Vagina (tissue), 2 donors: ENCODE measurements at regions not wholly inside any gene's neighbourhood (a gene's known extent, or its start where the extent isn't known, plus 50 kb on each side); places are given as distances from the start of the nearest gene placed in this dataset.

Experiments
- POLR2A ChIP-seq, 2 donors: fragments of 450-650 bp; IDR thresholded peaks; one replicate each; pipeline ENCODE4 v1.6.1; 2017; ENCODE audit warnings: antibody characterized with exemption in 2 of 2, mild to moderate bottlenecking in 2 of 2, moderate library complexity in 2 of 2
- POLR2AphosphoS5 ChIP-seq, 2 donors: sonication (generic); formaldehyde crosslinking; IDR thresholded peaks; one replicate each; pipeline ENCODE4 v1.9.0; 2017; ENCODE audit warnings: antibody characterized with exemption in 2 of 2, mild to moderate bottlenecking in 2 of 2, low read depth in 1 of 2; ENCODE audit not compliant: insufficient read depth in 1 of 2
- TF ChIP-seq, protein P1 (sequence below), 3 experiments: fragments of 450-650 bp in 2 of 3; fragments of 200-600 bp in 1 of 3; sonication (generic) in 1 of 3; IDR thresholded peaks; one replicate each; pipeline ENCODE4 v1.5.1; 2017 to 2019; ENCODE audit warnings: antibody characterized with exemption in 3 of 3, mild to moderate bottlenecking in 2 of 3, moderate library complexity in 2 of 3

DNA sequence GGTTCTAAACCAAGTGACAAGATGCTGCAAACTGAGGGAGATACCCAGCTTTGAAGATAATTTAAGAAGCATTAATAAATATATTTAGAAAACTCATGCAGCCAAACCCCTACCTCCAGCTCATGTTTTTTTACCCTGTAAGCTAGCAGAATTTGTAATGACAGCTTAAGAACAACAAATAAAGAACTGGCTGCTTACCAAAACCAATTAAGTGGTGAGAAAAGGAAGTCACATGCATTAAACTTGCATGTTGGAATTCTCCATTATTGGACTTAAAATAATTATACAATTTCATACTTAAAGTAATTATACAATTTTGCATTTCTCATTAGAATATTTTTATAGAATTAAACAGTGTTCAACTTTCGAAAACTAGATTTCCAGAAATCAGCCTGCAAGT lies 75.6 kb upstream of the CNIH3 start:
- TF ChIP-seq POLR2A (IDR thresholded peaks at IDR 0.05) (no peak), POLR2AphosphoS5 (IDR thresholded peaks at IDR 0.05; ENCODE audit: insufficient read depth in 1 of 2, low read depth in 1 of 2) (no peak)
- TF ChIP-seq, protein P1, sequence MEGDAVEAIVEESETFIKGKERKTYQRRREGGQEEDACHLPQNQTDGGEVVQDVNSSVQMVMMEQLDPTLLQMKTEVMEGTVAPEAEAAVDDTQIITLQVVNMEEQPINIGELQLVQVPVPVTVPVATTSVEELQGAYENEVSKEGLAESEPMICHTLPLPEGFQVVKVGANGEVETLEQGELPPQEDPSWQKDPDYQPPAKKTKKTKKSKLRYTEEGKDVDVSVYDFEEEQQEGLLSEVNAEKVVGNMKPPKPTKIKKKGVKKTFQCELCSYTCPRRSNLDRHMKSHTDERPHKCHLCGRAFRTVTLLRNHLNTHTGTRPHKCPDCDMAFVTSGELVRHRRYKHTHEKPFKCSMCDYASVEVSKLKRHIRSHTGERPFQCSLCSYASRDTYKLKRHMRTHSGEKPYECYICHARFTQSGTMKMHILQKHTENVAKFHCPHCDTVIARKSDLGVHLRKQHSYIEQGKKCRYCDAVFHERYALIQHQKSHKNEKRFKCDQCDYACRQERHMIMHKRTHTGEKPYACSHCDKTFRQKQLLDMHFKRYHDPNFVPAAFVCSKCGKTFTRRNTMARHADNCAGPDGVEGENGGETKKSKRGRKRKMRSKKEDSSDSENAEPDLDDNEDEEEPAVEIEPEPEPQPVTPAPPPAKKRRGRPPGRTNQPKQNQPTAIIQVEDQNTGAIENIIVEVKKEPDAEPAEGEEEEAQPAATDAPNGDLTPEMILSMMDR (IDR thresholded peaks at IDR 0.05), result no peak
